ENCODE measurements at regions not wholly inside any gene's neighbourhood (a gene's known extent, or its start where the extent isn't known, plus 50 kb on each side); places are given as distances from the start of the nearest gene placed in this dataset.

- TF ChIP-seq CTCF (IDR thresholded peaks at IDR 0.05) = no peak
- no peak for TF ChIP-seq POLR2A (IDR thresholded peaks at IDR 0.05)
- TF ChIP-seq EP300 (IDR thresholded peaks at IDR 0.05) = no peak
Measured at GRCh38 chr15:77818484-77819047, 185.9 kb upstream of the LINGO1 start.

All from tibial nerve (tissue), 4 donors.